ENCODE measurements at regions not wholly inside any gene's neighbourhood (a gene's known extent, or its start where the extent isn't known, plus 50 kb on each side); places are given as distances from the start of the nearest gene placed in this dataset.

GRCh38 chr6:127023001-127023778 lies 95.3 kb upstream of the RSPO3 start:
- Histone ChIP-seq H3K18ac (ENCODE audit: low read length) (no peak overlapping the region), H3K4me3 (ENCODE audit: low read depth, low read length) (no peak overlapping the region), H2BK120ac (ENCODE audit: insufficient read depth, low read length, poor library complexity) (peak overlapping the region; percentile 91), H4K8ac (ENCODE audit: low read depth, low read length) (no peak overlapping the region), H4K12ac (ENCODE audit: low read depth, low read length) (no peak overlapping the region), H3K4me1 (ENCODE audit: control insufficient read depth in 1 of 2, insufficient read depth in 2 of 2, low read length in 2 of 2) (peaks cover 5 to 10% of the 10 kb centered on the region in 2 experiments), H2BK12ac (ENCODE audit: low read length) (peak overlapping the region; percentile 97), H3K27me3 (ENCODE audit: insufficient read depth, low read length) (no peaks in the 10 kb centered on the region), H3K4me2 (ENCODE audit: low read length) (no peak overlapping the region), H3K27ac (ENCODE audit: low read depth, low read length) (peak overlapping the region; percentile 71), H2AFZ (ENCODE audit: insufficient read depth, low read length, poor library complexity) (no peak overlapping the region), H3K79me1 (ENCODE audit: low read length) (peaks cover 19% of the 10 kb centered on the region), H3K14ac (ENCODE audit: low read length) (no peak overlapping the region), H2AK5ac (ENCODE audit: low read length) (peak overlapping the region; percentile 97), H4K91ac (ENCODE audit: low read depth, low read length) (peak overlapping the region; percentile 92), H2BK5ac (ENCODE audit: low read depth, low read length, poor library complexity) (peak overlapping the region; percentile 69), H3K79me2 (ENCODE audit: control insufficient read depth, insufficient read depth, low read length, poor library complexity) (no peaks in the 10 kb centered on the region), H3K23ac (ENCODE audit: low read length) (no peak overlapping the region), H3K9me3 (ENCODE audit: insufficient read depth, low read depth, low read length) (no peaks in the 10 kb centered on the region), H3K9ac (ENCODE audit: low read length) (no peak overlapping the region), H3K36me3 (ENCODE audit: control insufficient read depth in 1 of 2, insufficient read depth in 2 of 2, low read length in 2 of 2) (no peaks in the 10 kb centered on the region), H3K4ac (ENCODE audit: low read depth, low read length) (peak overlapping the region; percentile 42)
- WGBS (ENCODE audit: extremely low coverage, insufficient coverage, insufficient read length): no CpG with 5 or more reads among the region's 1 CpG
- no peak for DNase-seq

GRCh38 chr6:127026247-127026646 lies 92.2 kb upstream of the RSPO3 start:
- Histone ChIP-seq H3K4me3 (ENCODE audit: low read depth, low read length) (no peak overlapping the region), H3K23ac (ENCODE audit: low read length) (no peak overlapping the region), H3K27ac (ENCODE audit: low read depth, low read length) (peak overlapping the region; percentile 96), H2BK5ac (ENCODE audit: low read depth, low read length, poor library complexity) (no peak overlapping the region), H2BK120ac (ENCODE audit: insufficient read depth, low read length, poor library complexity) (no peak overlapping the region), H3K4me1 (ENCODE audit: control insufficient read depth in 1 of 2, insufficient read depth in 2 of 2, low read length in 2 of 2) (peaks cover 5 to 7% of the 10 kb centered on the region in 2 experiments), H3K4me2 (ENCODE audit: low read length) (peak overlapping the region; percentile 32), H4K12ac (ENCODE audit: low read depth, low read length) (no peak overlapping the region), H3K4ac (ENCODE audit: low read depth, low read length) (no peak overlapping the region), H3K9me3 (ENCODE audit: insufficient read depth, low read depth, low read length) (no peaks in the 10 kb centered on the region), H3K18ac (ENCODE audit: low read length) (no peak overlapping the region), H4K91ac (ENCODE audit: low read depth, low read length) (no peak overlapping the region), H2AFZ (ENCODE audit: insufficient read depth, low read length, poor library complexity) (no peak overlapping the region), H3K79me1 (ENCODE audit: low read length) (peaks cover 15% of the 10 kb centered on the region), H4K8ac (ENCODE audit: low read depth, low read length) (no peak overlapping the region), H3K36me3 (ENCODE audit: control insufficient read depth in 1 of 2, insufficient read depth in 2 of 2, low read length in 2 of 2) (no peaks in the 10 kb centered on the region), H3K79me2 (ENCODE audit: control insufficient read depth, insufficient read depth, low read length, poor library complexity) (no peaks in the 10 kb centered on the region), H3K9ac (ENCODE audit: low read length) (no peak overlapping the region), H2BK12ac (ENCODE audit: low read length) (no peak overlapping the region), H3K14ac (ENCODE audit: low read length) (no peak overlapping the region), H3K27me3 (ENCODE audit: insufficient read depth, low read length) (no peaks in the 10 kb centered on the region), H2AK5ac (ENCODE audit: low read length) (no peak overlapping the region)
- DNase-seq: peak in 1 of 2 donors; percentile 19
- WGBS (ENCODE audit: extremely low coverage, insufficient coverage, insufficient read length): no CpG with 5 or more reads among the region's 1 CpG

DNA sequence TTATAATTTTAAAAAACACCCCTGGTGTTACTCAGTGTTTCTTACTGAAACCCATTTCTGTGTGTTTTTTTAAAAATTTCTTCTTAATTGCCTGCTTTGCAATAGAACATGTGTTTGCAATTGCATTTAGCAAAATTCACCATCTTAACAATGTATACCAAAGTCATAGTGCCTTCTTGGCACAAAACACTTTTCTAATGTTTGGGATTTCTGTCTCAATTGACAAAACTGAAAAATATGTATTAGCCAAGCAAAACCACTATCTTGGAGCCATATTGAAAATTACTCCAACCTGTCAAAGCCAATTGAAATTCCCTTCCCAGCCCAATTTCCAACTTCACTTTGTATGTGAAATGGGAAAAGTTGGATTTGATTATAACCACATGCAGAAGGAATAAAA lies 88.4 kb upstream of the RSPO3 start:
- H3K18ac ChIP-seq (ENCODE audit: low read length): no peak overlapping the region
- H3K9me3 ChIP-seq (ENCODE audit: insufficient read depth, low read depth, low read length): no peaks in the 10 kb centered on the region
- no peak overlapping the region for H2BK12ac ChIP-seq (ENCODE audit: low read length)
- H3K4ac ChIP-seq (ENCODE audit: low read depth, low read length): no peak overlapping the region
- H3K27me3 ChIP-seq (ENCODE audit: insufficient read depth, low read length): no peaks in the 10 kb centered on the region
- no peak overlapping the region for H2BK120ac ChIP-seq (ENCODE audit: insufficient read depth, low read length, poor library complexity)
- no peak for DNase-seq
- no peaks in the 10 kb centered on the region for H3K36me3 ChIP-seq (ENCODE audit: control insufficient read depth in 1 of 2, insufficient read depth in 2 of 2, low read length in 2 of 2)
- no peak overlapping the region for H4K12ac ChIP-seq (ENCODE audit: low read depth, low read length)
- peaks cover 9% of the 10 kb centered on the region for H3K79me1 ChIP-seq (ENCODE audit: low read length)
- no peak overlapping the region for H3K4me3 ChIP-seq (ENCODE audit: low read depth, low read length)
- no peak overlapping the region for H3K4me2 ChIP-seq (ENCODE audit: low read length)
- no peaks in the 10 kb centered on the region for H3K79me2 ChIP-seq (ENCODE audit: control insufficient read depth, insufficient read depth, low read length, poor library complexity)
- H4K91ac ChIP-seq (ENCODE audit: low read depth, low read length): no peak overlapping the region
- no peak overlapping the region for H3K9ac ChIP-seq (ENCODE audit: low read length)
- H3K27ac ChIP-seq (ENCODE audit: low read depth, low read length): no peak overlapping the region
- no peak overlapping the region for H2AFZ ChIP-seq (ENCODE audit: insufficient read depth, low read length, poor library complexity)
- H3K4me1 ChIP-seq (ENCODE audit: control insufficient read depth in 1 of 2, insufficient read depth in 2 of 2, low read length in 2 of 2): peaks cover 3 to 5% of the 10 kb centered on the region in 2 experiments
- no peak overlapping the region for H2AK5ac ChIP-seq (ENCODE audit: low read length)
- H3K23ac ChIP-seq (ENCODE audit: low read length): no peak overlapping the region
- no peak overlapping the region for H3K14ac ChIP-seq (ENCODE audit: low read length)
- H2BK5ac ChIP-seq (ENCODE audit: low read depth, low read length, poor library complexity): no peak overlapping the region
- H4K8ac ChIP-seq (ENCODE audit: low read depth, low read length): no peak overlapping the region

GRCh38 chr6:127030836-127031235 lies 87.6 kb upstream of the RSPO3 start:
- Histone ChIP-seq H3K9me3 (ENCODE audit: insufficient read depth, low read depth, low read length) (no peaks in the 10 kb centered on the region), H3K27me3 (ENCODE audit: insufficient read depth, low read length) (no peaks in the 10 kb centered on the region), H4K8ac (ENCODE audit: low read depth, low read length) (no peak overlapping the region), H2BK120ac (ENCODE audit: insufficient read depth, low read length, poor library complexity) (no peak overlapping the region), H3K79me1 (ENCODE audit: low read length) (peaks cover 5% of the 10 kb centered on the region), H3K36me3 (ENCODE audit: control insufficient read depth in 1 of 2, insufficient read depth in 2 of 2, low read length in 2 of 2) (no peaks in the 10 kb centered on the region), H3K4me3 (ENCODE audit: low read depth, low read length) (no peak overlapping the region), H3K23ac (ENCODE audit: low read length) (no peak overlapping the region), H3K4ac (ENCODE audit: low read depth, low read length) (no peak overlapping the region), H2AFZ (ENCODE audit: insufficient read depth, low read length, poor library complexity) (no peak overlapping the region), H3K4me2 (ENCODE audit: low read length) (no peak overlapping the region), H3K27ac (ENCODE audit: low read depth, low read length) (no peak overlapping the region), H4K12ac (ENCODE audit: low read depth, low read length) (no peak overlapping the region), H3K18ac (ENCODE audit: low read length) (no peak overlapping the region), H3K4me1 (ENCODE audit: control insufficient read depth in 1 of 2, insufficient read depth in 2 of 2, low read length in 2 of 2) (peaks cover 1 to 3% of the 10 kb centered on the region in 2 experiments), H2AK5ac (ENCODE audit: low read length) (no peak overlapping the region), H3K9ac (ENCODE audit: low read length) (no peak overlapping the region), H3K14ac (ENCODE audit: low read length) (no peak overlapping the region), H2BK5ac (ENCODE audit: low read depth, low read length, poor library complexity) (no peak overlapping the region), H3K79me2 (ENCODE audit: control insufficient read depth, insufficient read depth, low read length, poor library complexity) (no peaks in the 10 kb centered on the region), H4K91ac (ENCODE audit: low read depth, low read length) (no peak overlapping the region), H2BK12ac (ENCODE audit: low read length) (no peak overlapping the region)
- DNase-seq: no peak
- WGBS (ENCODE audit: extremely low coverage, insufficient coverage, insufficient read length): no CpG with 5 or more reads among the region's 1 CpG

Data from trophoblast cell (in vitro differentiated cells and primary cell).